Neural progenitor cell (in vitro differentiated cells): ENCODE measurements at regions not wholly inside any gene's neighbourhood (a gene's known extent, or its start where the extent isn't known, plus 50 kb on each side); places are given as distances from the start of the nearest gene placed in this dataset.

Experiments
- CTCF ChIP-seq: fragments of 200-600 bp; sonication (generic); IDR thresholded peaks from 2 replicates; pipeline ENCODE4 v1.5.1; 2017; ENCODE audit warnings: antibody characterized with exemption, mild to moderate bottlenecking
- EZH2 ChIP-seq: fragments of 200-600 bp; sonication (generic); IDR thresholded peaks from 2 replicates; pipeline ENCODE4 v1.6.1; 2017; ENCODE audit warnings: antibody characterized with exemption, mild to moderate bottlenecking, moderate library complexity
- EZH2phosphoT487 ChIP-seq: fragments of 200-600 bp; sonication (generic); IDR thresholded peaks from 2 replicates; pipeline ENCODE4 v1.6.1; 2017; ENCODE audit warnings: antibody characterized with exemption

GRCh38 chr10:130954326-130954905 is 357.1 kb downstream of the TCERG1L start:
- TF ChIP-seq CTCF (no peak), EZH2phosphoT487 (no peak), EZH2 (no peak)
